Gastrocnemius medialis (tissue), 4 donors: ENCODE measurements at regions not wholly inside any gene's neighbourhood (a gene's known extent, or its start where the extent isn't known, plus 50 kb on each side); places are given as distances from the start of the nearest gene placed in this dataset.

Experiments
- ATAC-seq, 2 donors: fragments of 150-250 bp; one replicate each; pipeline ENCODE4 v1.9.1; 2016
- DNase-seq, 2 donors: peaks; one replicate each; pipeline ENCODE4 v3.0.0-alpha.2; 2019
- H3K27ac ChIP-seq, 4 donors: fragments of 200-600 bp; sonication (generic); 1 replicate in 1 of 4; 2 replicates in 3 of 4; pipeline ENCODE4 v1.5.1; 2016 to 2018; ENCODE audit warnings: mild to moderate bottlenecking in 2 of 4, moderate library complexity in 1 of 4
- H3K27me3 ChIP-seq, 3 donors: fragments of 200-600 bp; sonication (generic) in 2 of 3; 1 replicate in 1 of 3; 2 replicates in 2 of 3; pipeline versions ENCODE4 v1.5.1 to v1.6.0; 2016 to 2019; ENCODE audit warnings: mild to moderate bottlenecking in 1 of 3, moderate library complexity in 1 of 3
- H3K36me3 ChIP-seq, 2 donors: fragments of 200-600 bp; sonication (generic) in 1 of 2; one replicate each; pipeline ENCODE4 v1.5.1; 2017 to 2018
- H3K4me1 ChIP-seq, 2 donors: fragments of 200-600 bp; sonication (generic) in 1 of 2; one replicate each; pipeline ENCODE4 v1.5.1; 2016 to 2017; ENCODE audit warnings: mild to moderate bottlenecking in 2 of 2
- H3K4me3 ChIP-seq, 4 donors: fragments of 200-600 bp; sonication (generic) in 3 of 4; 1 replicate in 1 of 4; 2 replicates in 3 of 4; pipeline ENCODE4 v1.5.1; 2016 to 2019; ENCODE audit warnings: mild to moderate bottlenecking in 2 of 4
- H3K9me3 ChIP-seq, 3 donors: fragments of 200-600 bp; sonication (generic) in 2 of 3; 1 replicate in 1 of 3; 2 replicates in 2 of 3; pipeline ENCODE4 v1.5.1; 2016 to 2019
- CTCF ChIP-seq, 5 experiments: fragments of 450-650 bp in 3 of 5; fragments of 200-600 bp in 2 of 5; sonication (generic) in 2 of 5; IDR thresholded peaks in 4 of 5; conservative IDR thresholded peaks in 1 of 5; 1 replicate in 4 of 5; 2 replicates in 1 of 5; pipeline ENCODE4 v1.5.1; 2016 to 2019; ENCODE audit warnings: antibody characterized with exemption in 5 of 5, mild to moderate bottlenecking in 3 of 5, moderate library complexity in 3 of 5
- POLR2A ChIP-seq, 2 donors: fragments of 450-650 bp; IDR thresholded peaks; one replicate each; pipeline ENCODE4 v1.6.1; 2017; ENCODE audit warnings: antibody characterized with exemption in 2 of 2, mild to moderate bottlenecking in 2 of 2, moderate library complexity in 2 of 2
- in situ Hi-C, 4 donors: fragments of 200-750 bp; cut with MboI; loops; one replicate each; pipeline versions ENCODE4 v1.15.0 to v1.8.0; 2017; ENCODE audit warnings: low sequenced_read_pairs in 4 of 4
- intact Hi-C: fragments of 100-400 bp; cut with DNase I; formaldehyde crosslinking; loops from one replicate; pipeline ENCODE4 v1.15.1; 2023; ENCODE audit warnings: low total_unique reads

GRCh38 chr4:187017147-187017546, 293.5 kb upstream of the FAT1 start:
- TF ChIP-seq CTCF (IDR thresholded peaks at IDR 0.05 in 4 of 5, conservative IDR thresholded peaks at IDR 0.05 in 1 of 5) (no peak), POLR2A (IDR thresholded peaks at IDR 0.05) (no peak)
- DNase-seq (no peak), ATAC-seq (no peak)
- no peaks in the 10 kb centered on the region for H3K9me3 ChIP-seq
- H3K27ac ChIP-seq = no peak overlapping the region
- H3K4me3 ChIP-seq = no peak overlapping the region
- in situ Hi-C loops (no loop called here), intact Hi-C loops (no loop called here)
- H3K27me3 ChIP-seq = no peaks in the 10 kb centered on the region
- no peaks in the 10 kb centered on the region for H3K4me1 ChIP-seq
- H3K36me3 ChIP-seq = no peaks in the 10 kb centered on the region

GRCh38 chr4:187019896-187020295, 296.2 kb upstream of the FAT1 start:
- H3K27me3 ChIP-seq = no peaks in the 10 kb centered on the region
- TF ChIP-seq POLR2A (IDR thresholded peaks at IDR 0.05) = no peak
- TF ChIP-seq CTCF (IDR thresholded peaks at IDR 0.05 in 4 of 5, conservative IDR thresholded peaks at IDR 0.05 in 1 of 5) = no peak
- H3K27ac ChIP-seq = no peak overlapping the region
- no peak overlapping the region for H3K4me3 ChIP-seq
- H3K9me3 ChIP-seq = no peaks in the 10 kb centered on the region
- in situ Hi-C loops (no loop called here), intact Hi-C loops (no loop called here)
- ATAC-seq (no peak), DNase-seq (no peak)
- H3K36me3 ChIP-seq = no peaks in the 10 kb centered on the region
- no peaks in the 10 kb centered on the region for H3K4me1 ChIP-seq

- no peak overlapping the region for H3K27ac ChIP-seq
- H3K4me3 ChIP-seq = no peak overlapping the region
- in situ Hi-C loops = no loop called here
- intact Hi-C loops = no loop called here
- ATAC-seq (no peak), DNase-seq (no peak)
- no peaks in the 10 kb centered on the region for H3K27me3 ChIP-seq
- no peaks in the 10 kb centered on the region for H3K4me1 ChIP-seq
- TF ChIP-seq CTCF (IDR thresholded peaks at IDR 0.05 in 4 of 5, conservative IDR thresholded peaks at IDR 0.05 in 1 of 5) = no peak
- TF ChIP-seq POLR2A (IDR thresholded peaks at IDR 0.05) = no peak
- no peaks in the 10 kb centered on the region for H3K36me3 ChIP-seq
- H3K9me3 ChIP-seq = no peaks in the 10 kb centered on the region
Measured at GRCh38 chr4:187020676-187021075, 297.0 kb upstream of the FAT1 start.

GRCh38 chr4:187021436-187022205, 298.0 kb upstream of the FAT1 start:
- intact Hi-C loops (no loop called here), in situ Hi-C loops (no loop called here)

More at GRCh38 chr4:187021436-187022205, 298.0 kb upstream of the FAT1 start:
- no peak for DNase-seq
- no peaks in the 10 kb centered on the region for H3K27me3 ChIP-seq
- ATAC-seq = no peak
- H3K9me3 ChIP-seq = no peaks in the 10 kb centered on the region
- no peak for TF ChIP-seq CTCF (IDR thresholded peaks at IDR 0.05 in 4 of 5, conservative IDR thresholded peaks at IDR 0.05 in 1 of 5)
- TF ChIP-seq POLR2A (IDR thresholded peaks at IDR 0.05) = no peak
- H3K36me3 ChIP-seq = no peaks in the 10 kb centered on the region
- H3K27ac ChIP-seq = no peak overlapping the region
- no peak overlapping the region for H3K4me3 ChIP-seq
- H3K4me1 ChIP-seq = no peaks in the 10 kb centered on the region
